H9 (cell line): ENCODE measurements at regions not wholly inside any gene's neighbourhood (a gene's known extent, or its start where the extent isn't known, plus 50 kb on each side); places are given as distances from the start of the nearest gene placed in this dataset.

ENCODE experiments used
- DNase-seq: peaks from one replicate; pipeline ENCODE4 v3.0.0-alpha.2; 2017
- H2AFZ ChIP-seq: one replicate; pipeline ENCODE4 v1.6.1; 2013; ENCODE audit warnings: mild to moderate bottlenecking, low read length, control low read depth, moderate library complexity
- H2AK5ac ChIP-seq: 2 replicates; pipeline ENCODE4 v1.6.1; 2013; ENCODE audit warnings: low read length, control low read depth, mixed read lengths; ENCODE audit not compliant: insufficient read length
- H2BK120ac ChIP-seq: one replicate; pipeline ENCODE4 v1.6.1; 2013; ENCODE audit warnings: low read depth, mild to moderate bottlenecking, low read length, control low read depth, inconsistent platforms; ENCODE audit not compliant: poor library complexity, severe bottlenecking
- H2BK12ac ChIP-seq: 2 replicates; pipeline ENCODE4 v1.6.1; 2013; ENCODE audit warnings: low read length, control low read depth, mixed read lengths, low read depth; ENCODE audit not compliant: insufficient read length
- H2BK15ac ChIP-seq: 2 replicates; pipeline ENCODE4 v1.6.1; 2013; ENCODE audit warnings: low read depth, low read length, control low read depth
- H2BK20ac ChIP-seq: one replicate; pipeline ENCODE4 v1.6.1; 2013; ENCODE audit warnings: low read depth, mild to moderate bottlenecking, low read length, control low read depth, inconsistent platforms; ENCODE audit not compliant: poor library complexity, severe bottlenecking
- H2BK5ac ChIP-seq: 2 replicates; pipeline ENCODE4 v1.6.1; 2013; ENCODE audit warnings: low read length, control low read depth, mixed read lengths; ENCODE audit not compliant: insufficient read length
- H3K14ac ChIP-seq: 2 replicates; pipeline ENCODE4 v1.6.1; 2013; ENCODE audit warnings: low read length, control low read depth; ENCODE audit not compliant: insufficient read depth
- H3K18ac ChIP-seq: 2 replicates; pipeline ENCODE4 v1.6.1; 2013; ENCODE audit warnings: low read depth, mild to moderate bottlenecking, mixed read lengths, low read length, control low read depth; ENCODE audit not compliant: insufficient read length
- H3K23ac ChIP-seq: 2 replicates; pipeline ENCODE4 v1.6.1; 2013; ENCODE audit warnings: low read length, control low read depth, mixed read lengths, low read depth; ENCODE audit not compliant: insufficient read length
- H3K23me2 ChIP-seq: 2 replicates; pipeline ENCODE4 v1.6.1; 2013; ENCODE audit warnings: low read depth, mild to moderate bottlenecking, mixed read lengths, low read length, control low read depth; ENCODE audit not compliant: insufficient read length, poor library complexity, severe bottlenecking
- H3K27ac ChIP-seq: 2 replicates; pipeline ENCODE4 v1.5.1; 2013; ENCODE audit warnings: low read length, control low read depth, mixed read lengths, low read depth; ENCODE audit not compliant: insufficient read length
- H3K27me3 ChIP-seq: 2 replicates; pipeline ENCODE4 v1.6.1; 2013; ENCODE audit warnings: low read length, control low read depth, inconsistent platforms; ENCODE audit not compliant: insufficient read depth
- H3K4ac ChIP-seq: 2 replicates; pipeline ENCODE4 v1.6.1; 2013; ENCODE audit warnings: low read depth, mild to moderate bottlenecking, control low read depth, inconsistent platforms, low read length, moderate library complexity
- H3K4me1 ChIP-seq: 2 replicates; pipeline ENCODE4 v1.6.1; 2013; ENCODE audit warnings: low read length, control low read depth, inconsistent platforms; ENCODE audit not compliant: insufficient read depth
- H3K4me2 ChIP-seq: 2 replicates; pipeline ENCODE4 v1.6.1; 2013; ENCODE audit warnings: low read length, control low read depth, mixed read lengths; ENCODE audit not compliant: insufficient read length, insufficient read depth
- H3K56ac ChIP-seq: 2 replicates; pipeline ENCODE4 v1.6.1; 2013; ENCODE audit warnings: low read depth, mild to moderate bottlenecking, mixed read lengths, low read length, control low read depth; ENCODE audit not compliant: insufficient read length
- H3K79me1 ChIP-seq: 2 replicates; pipeline ENCODE4 v1.6.1; 2013; ENCODE audit warnings: low read depth, mild to moderate bottlenecking, moderate library complexity, low read length, control low read depth, inconsistent platforms; ENCODE audit not compliant: insufficient read depth, poor library complexity, severe bottlenecking
- H3K79me2 ChIP-seq: 2 replicates; pipeline ENCODE4 v1.6.1; 2013; ENCODE audit warnings: low read length, control low read depth, inconsistent platforms; ENCODE audit not compliant: insufficient read depth
- H3K9ac ChIP-seq: 2 replicates; pipeline ENCODE4 v1.6.1; 2013; ENCODE audit warnings: low read length, control low read depth, mixed read lengths; ENCODE audit not compliant: insufficient read length; ENCODE audit errors: extremely low read depth
- H3K9me3 ChIP-seq: one replicate; pipeline ENCODE4 v1.6.1; 2013; ENCODE audit warnings: low read depth, low read length, inconsistent platforms; ENCODE audit not compliant: control insufficient read depth
- H3T11ph ChIP-seq: one replicate; pipeline ENCODE4 v1.6.1; 2013; ENCODE audit warnings: mild to moderate bottlenecking, low read length, control low read depth, inconsistent platforms
- H4K20me1 ChIP-seq: one replicate; pipeline ENCODE4 v1.6.1; 2013; ENCODE audit not compliant: control insufficient read depth, insufficient read length, insufficient read depth
- H4K5ac ChIP-seq: 2 replicates; pipeline ENCODE4 v1.6.1; 2013; ENCODE audit warnings: low read depth, mild to moderate bottlenecking, mixed read lengths, low read length, control low read depth; ENCODE audit not compliant: insufficient read length
- H4K8ac ChIP-seq: replicated peaks from 2 replicates; pipeline ENCODE4 v1.6.1; 2013; ENCODE audit warnings: low read length, control low read depth, mixed read lengths, low read depth; ENCODE audit not compliant: insufficient read length
- H4K91ac ChIP-seq: 2 replicates; pipeline ENCODE4 v1.6.1; 2013; ENCODE audit warnings: low read depth, mild to moderate bottlenecking, moderate library complexity, mixed read lengths, low read length, control low read depth; ENCODE audit not compliant: insufficient read length
- H3K27ac Mint-ChIP-seq, 3 experiments: 2 replicates in 2 of 3; 3 replicates in 1 of 3; pipeline ENCODE4 v1.8.0; 2020 to 2021; ENCODE audit warnings: mixed read lengths in 3 of 3, mild to moderate bottlenecking in 1 of 3, moderate library complexity in 1 of 3
- H3K27me3 Mint-ChIP-seq: 2 replicates; pipeline ENCODE4 v1.8.0; 2021; ENCODE audit warnings: low read depth, mild to moderate bottlenecking, moderate library complexity, mixed read lengths
- H3K36me3 Mint-ChIP-seq, 3 experiments: 2 replicates in 2 of 3; 3 replicates in 1 of 3; pipeline ENCODE4 v1.8.0; 2020 to 2021; ENCODE audit warnings: low read depth in 3 of 3, mixed read lengths in 3 of 3; ENCODE audit not compliant: insufficient read depth in 1 of 3
- H3K4me1 Mint-ChIP-seq, 2 experiments: 2 replicates each; pipeline ENCODE4 v1.8.0; 2020; ENCODE audit warnings: mixed read lengths in 2 of 2
- H3K4me3 Mint-ChIP-seq, 2 experiments: 2 replicates in 1 of 2; 3 replicates in 1 of 2; pipeline ENCODE4 v1.8.0; 2020 to 2021; ENCODE audit warnings: mild to moderate bottlenecking in 2 of 2, mixed read lengths in 2 of 2, moderate library complexity in 1 of 2
- H3K9me3 Mint-ChIP-seq, 2 experiments: 2 replicates in 1 of 2; 3 replicates in 1 of 2; pipeline ENCODE4 v1.8.0; 2020; ENCODE audit warnings: mild to moderate bottlenecking in 2 of 2, mixed read lengths in 2 of 2, moderate library complexity in 1 of 2
- CTCF ChIP-seq: fragments of 200-600 bp; sonication (generic); conservative IDR thresholded peaks from 3 replicates; pipeline ENCODE4 v1.8.0; 2021; ENCODE audit warnings: antibody characterized with exemption, mild to moderate bottlenecking
- WGBS: extraction: QIAGEN DNeasy Blood & Tissue Kit; methylation state at CpG from one replicate; pipeline ENCODE4 v1.1.7; 2013; ENCODE audit warnings: missing lambda C conversion rate, low lambda C conversion rate, mixed read lengths; ENCODE audit not compliant: insufficient read length; ENCODE audit errors: extremely low coverage; 5-methylcytosine and 5-hydroxymethylcytosine counted together

- Histone ChIP-seq H3K9ac (no peak overlapping the region), H3K56ac (no peak overlapping the region), H3K27me3 (no peaks in the 10 kb centered on the region; the same call in 1 of the 2 replicates), H3K79me1 (no peaks in the 10 kb centered on the region), H2BK5ac (no peak overlapping the region), H4K20me1 (no peaks in the 10 kb centered on the region), H3K14ac (no peak overlapping the region), H3K27ac (no peak overlapping the region), H4K5ac (no peak overlapping the region), H2AFZ (no peak overlapping the region), H2AK5ac (no peak overlapping the region), H3K4ac (no peak overlapping the region), H2BK20ac (no peak overlapping the region), H3K79me2 (no peaks in the 10 kb centered on the region), H2BK120ac (no peak overlapping the region), H3K9me3 (no peaks in the 10 kb centered on the region), H3T11ph (no peak overlapping the region), H3K23ac (no peak overlapping the region), H2BK15ac (no peak overlapping the region), H3K23me2 (no peaks in the 10 kb centered on the region), H4K91ac (no peak overlapping the region), H4K8ac (no peak overlapping the region), H3K4me2 (no peak overlapping the region), H3K4me1 (no peaks in the 10 kb centered on the region), H3K18ac (no peak overlapping the region), H2BK12ac (no peak overlapping the region)
- peaks cover 0 to 2% of the 10 kb centered on the region in 2 experiments; a peak in 1 of 4 replicates for H3K4me1 Mint-ChIP-seq
- no peaks in the 10 kb centered on the region for H3K27me3 Mint-ChIP-seq
- DNase-seq: no peak
- WGBS: no CpG with 5 or more reads among the region's 1 CpG
- no peak overlapping the region for H3K27ac Mint-ChIP-seq
- no peaks in the 10 kb centered on the region for H3K36me3 Mint-ChIP-seq
- H3K4me3 Mint-ChIP-seq: no peak overlapping the region
- TF ChIP-seq CTCF: no peak
- no peaks in the 10 kb centered on the region for H3K9me3 Mint-ChIP-seq
Measured at GRCh38 chr3:36309092-36309491, 71.2 kb upstream of the STAC start.
